NT2/D1 (cell line): ENCODE measurements at regions not wholly inside any gene's neighbourhood (a gene's known extent, or its start where the extent isn't known, plus 50 kb on each side); places are given as distances from the start of the nearest gene placed in this dataset.

Source experiments
- SUZ12 ChIP-seq: IDR thresholded peaks from 2 replicates; pipeline ENCODE4 v1.6.1; 2011; ENCODE audit not compliant: insufficient read length, insufficient read depth; ENCODE audit errors: extremely low read depth
- YY1 ChIP-seq: IDR thresholded peaks from 2 replicates; pipeline ENCODE4 v1.6.1; 2011; ENCODE audit not compliant: insufficient read length, insufficient read depth
- ZNF274 ChIP-seq: IDR thresholded peaks from 2 replicates; pipeline ENCODE4 v1.6.1; 2011; ENCODE audit warnings: mild to moderate bottlenecking, low read depth, low read length

DNA sequence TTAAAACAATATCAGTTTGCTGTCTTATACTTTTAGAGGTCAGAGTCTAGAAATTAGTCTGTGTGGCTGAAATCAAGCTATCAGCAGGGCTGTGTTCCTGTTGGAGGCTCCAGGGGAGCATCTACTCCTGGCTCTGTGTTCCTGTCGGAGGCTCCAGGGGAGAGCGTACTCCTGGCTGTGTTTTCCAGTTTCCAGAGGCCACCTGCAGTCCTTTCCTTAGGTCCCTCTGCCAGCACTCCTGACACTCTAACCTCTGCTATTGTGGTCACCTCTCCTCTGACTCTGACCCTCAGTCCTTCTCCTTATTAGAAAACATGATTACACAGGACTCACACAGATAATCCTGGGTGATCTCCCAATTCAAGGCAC is 1140.7 kb upstream of the TMEM132C start:
- no peak for TF ChIP-seq SUZ12
- TF ChIP-seq YY1: no peak
- TF ChIP-seq ZNF274: no peak
